Cerebellar nuclear complex (tissue), 1 donor: ENCODE measurements at regions not wholly inside any gene's neighbourhood (a gene's known extent, or its start where the extent isn't known, plus 50 kb on each side); places are given as distances from the start of the nearest gene placed in this dataset.
"Not testable (repeated sequence)": the region's sequence is repeated elsewhere in the genome, so short reads cannot be mapped to it uniquely, and the experiment has no call there.

Experiments used
- DNase-seq, 2 experiments: peaks; one replicate each; lab custom pipeline; 2025; lab: John Stamatoyannopoulos, UW

DNA sequence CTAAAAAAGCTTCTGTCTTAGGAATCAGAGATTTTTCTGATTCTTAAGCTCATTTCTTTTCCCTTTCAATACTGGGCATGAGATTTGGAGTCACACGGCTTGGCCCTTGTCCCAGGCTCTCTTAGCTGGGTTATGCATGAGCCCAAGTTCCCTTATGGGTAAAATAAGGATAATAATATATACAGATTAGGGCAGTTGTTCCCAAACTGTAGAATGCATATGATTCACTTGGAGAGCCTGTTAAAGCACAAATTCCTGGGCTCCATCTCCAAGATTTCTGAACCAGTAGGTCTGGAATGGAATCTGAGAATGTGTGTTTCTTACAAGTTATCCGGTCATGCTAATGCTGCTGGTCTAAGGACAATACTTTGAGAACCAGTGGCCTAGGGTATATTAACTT, 154.0 kb downstream of the REEP3 start:
- no peak for DNase-seq

DNA sequence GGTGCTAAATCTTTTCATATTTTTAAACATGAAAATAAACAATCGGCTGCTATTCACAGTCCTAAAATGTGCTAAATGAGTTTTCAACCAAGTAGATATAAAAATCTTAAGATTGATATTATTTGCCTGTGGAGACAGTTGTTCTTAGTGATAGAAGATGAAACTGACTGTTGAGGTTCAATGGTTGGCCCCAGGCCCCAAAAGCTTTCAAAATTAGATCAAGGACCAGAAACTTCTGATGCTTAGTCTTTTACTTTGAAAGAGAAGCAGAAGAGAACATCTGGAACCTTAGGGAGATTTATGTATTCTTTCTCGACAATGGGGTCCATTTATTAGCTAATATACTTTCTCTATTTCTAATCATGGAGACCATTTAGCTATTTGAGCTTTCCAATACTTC, 155.8 kb downstream of the REEP3 start:
- no peak for DNase-seq

GRCh38 chr10:63680545-63680944, 159.3 kb downstream of the REEP3 start:
- not testable (repeated sequence) for DNase-seq

- DNase-seq: no peak
Measured at GRCh38 chr10:63681993-63682697, 160.9 kb downstream of the REEP3 start.

GRCh38 chr10:63682698-63683052, 161.5 kb downstream of the REEP3 start:
- not testable (repeated sequence) for DNase-seq

- DNase-seq: no peak
Measured at GRCh38 chr10:63683223-63683622, 162.0 kb downstream of the REEP3 start.

GRCh38 chr10:63683686-63684085, 162.5 kb downstream of the REEP3 start:
- DNase-seq: no peak

DNA sequence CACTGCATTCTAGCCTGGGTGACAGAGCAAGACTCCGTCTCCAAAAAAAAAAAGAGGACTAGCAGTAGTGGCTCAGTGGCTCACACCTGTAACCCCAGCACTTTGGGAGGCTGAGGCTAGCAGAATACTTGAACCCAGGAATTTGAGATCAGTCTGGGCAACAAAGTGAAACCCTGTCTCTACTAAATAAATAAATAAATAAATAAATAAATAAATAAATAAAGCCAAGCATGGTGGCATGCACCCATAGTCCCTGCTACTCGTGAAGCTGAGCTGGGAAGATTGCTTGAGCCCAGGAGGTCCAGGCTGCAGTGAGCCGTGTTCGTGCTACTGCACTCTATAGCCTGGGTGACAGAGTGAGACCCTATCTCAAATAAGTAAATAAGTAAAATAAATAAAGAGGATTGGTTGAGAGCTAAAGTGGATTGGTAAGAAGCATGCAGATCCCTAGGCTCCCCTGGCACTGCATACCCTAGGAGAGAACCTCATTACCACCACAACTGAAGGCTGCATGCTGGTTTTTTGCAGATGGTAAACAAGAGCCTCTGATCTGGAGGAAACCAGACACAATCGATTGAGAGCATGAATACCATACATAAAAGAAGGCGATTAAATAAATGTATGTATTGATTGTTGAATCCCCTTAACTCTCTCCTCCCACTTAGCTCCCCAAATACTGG, 163.2 kb downstream of the REEP3 start:
- no peak for DNase-seq

- DNase-seq: no peak
Measured at GRCh38 chr10:63689768-63690167, 168.6 kb downstream of the REEP3 start.

DNA sequence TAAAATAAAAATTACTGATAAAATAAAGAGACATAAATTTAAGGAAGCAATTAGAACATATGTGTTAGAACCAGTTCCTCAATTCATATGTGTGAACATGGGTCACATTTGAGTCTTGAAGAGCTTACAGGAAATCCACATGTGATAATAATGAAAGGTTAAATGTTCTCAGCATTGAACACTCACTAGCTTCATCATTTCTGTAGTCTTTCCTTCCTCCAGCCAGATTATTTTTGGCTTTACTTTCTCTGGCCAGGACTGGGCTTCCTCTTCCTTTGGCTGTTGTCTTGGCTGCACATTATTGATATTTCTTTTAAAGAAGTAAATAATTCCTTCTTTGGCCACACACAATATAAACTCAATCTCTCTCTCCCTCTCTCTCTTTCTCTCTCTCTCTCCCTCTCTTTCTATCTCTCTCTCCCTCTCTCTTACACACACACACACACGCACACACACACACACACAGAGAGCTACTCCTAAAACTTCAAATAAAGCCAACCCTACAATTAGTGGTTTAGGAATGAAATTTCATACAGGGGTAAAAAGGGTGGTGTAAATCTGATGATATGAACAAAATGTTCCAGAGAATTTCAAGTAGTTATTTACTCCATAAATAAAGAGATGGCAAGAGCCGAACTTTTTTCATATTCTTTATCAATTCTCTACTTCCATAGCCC, 171.2 kb downstream of the REEP3 start:
- no peak for DNase-seq

GRCh38 chr10:63693021-63693420, 171.8 kb downstream of the REEP3 start:
- not testable (repeated sequence) for DNase-seq

DNA sequence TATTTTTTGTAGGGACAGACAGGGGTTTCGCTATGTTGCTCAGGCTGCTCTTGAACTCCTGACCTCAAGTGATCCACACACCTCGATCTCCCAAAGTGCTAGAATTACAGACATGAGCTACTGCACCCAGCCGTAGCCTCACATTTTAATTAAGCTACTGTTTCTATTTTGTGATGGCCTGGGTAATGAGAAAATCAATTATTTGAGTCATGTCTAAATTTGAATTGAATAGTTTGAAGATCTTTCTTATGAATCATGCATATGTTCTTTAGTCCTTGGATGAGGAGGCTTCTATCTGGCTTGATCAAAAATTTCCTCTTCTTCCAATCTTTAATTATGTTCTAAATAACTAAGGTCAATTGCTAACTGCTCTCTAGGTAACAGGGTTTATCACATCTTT, 175.0 kb downstream of the REEP3 start:
- DNase-seq: no peak

GRCh38 chr10:63697956-63698786, 177.0 kb downstream of the REEP3 start:
- DNase-seq: no peak

GRCh38 chr10:63698787-63699150, 177.6 kb downstream of the REEP3 start:
- DNase-seq: no peak

- no peak for DNase-seq
Measured at GRCh38 chr10:63699785-63700613, 178.8 kb downstream of the REEP3 start.

- no peak for DNase-seq
Measured at GRCh38 chr10:63700631-63701156, 179.5 kb downstream of the REEP3 start.

DNA sequence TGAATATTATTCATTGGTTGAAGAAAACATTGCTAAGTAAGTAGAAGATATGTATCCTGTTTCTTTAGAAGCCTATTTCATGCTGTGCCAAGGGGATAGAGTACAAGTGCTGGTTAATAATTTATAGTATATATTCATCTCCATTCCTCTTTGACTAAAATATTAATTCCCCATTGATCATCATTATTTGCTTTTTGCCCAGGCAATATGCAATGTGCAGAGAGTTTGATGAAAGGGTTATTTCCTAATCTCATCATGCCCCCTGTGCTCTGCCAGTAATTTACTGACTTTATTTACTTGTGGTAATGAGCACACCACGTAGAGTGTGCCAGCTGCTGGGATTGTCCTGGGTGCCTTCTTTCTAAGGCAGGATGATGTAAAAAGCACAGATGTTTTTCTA, 180.9 kb downstream of the REEP3 start:
- no peak for DNase-seq

- no peak for DNase-seq
Measured at GRCh38 chr10:63703113-63703670, 182.0 kb downstream of the REEP3 start.

GRCh38 chr10:63703740-63704345, 182.6 kb downstream of the REEP3 start:
- no peak for DNase-seq

GRCh38 chr10:63707254-63707910, 186.2 kb downstream of the REEP3 start:
- DNase-seq: no peak
